GM13977 (cell line): ENCODE measurements at regions not wholly inside any gene's neighbourhood (a gene's known extent, or its start where the extent isn't known, plus 50 kb on each side); places are given as distances from the start of the nearest gene placed in this dataset.

Experiments
- DNase-seq: peaks from one replicate; pipeline ENCODE4 v3.0.0; 2012; ENCODE audit warnings: low spot score
- in situ Hi-C: fragments of 300-500 bp; cut with MboI; formaldehyde crosslinking; loops from one replicate; pipeline ENCODE4 v1.12.0; 2022; ENCODE audit warnings: low sequenced_read_pairs, low pct_unique_long_range_greater_than_20kb, mixed read lengths, inconsistent platforms; ENCODE audit not compliant: unreplicated experiment
- TF ChIP-seq, protein P1 (sequence below): IDR thresholded peaks from 2 replicates; pipeline ENCODE4 v1.5.1; 2012; ENCODE audit warnings: mild to moderate bottlenecking, control low read depth; ENCODE audit not compliant: insufficient read depth; ENCODE audit errors: extremely low read depth, missing control alignments

DNA sequence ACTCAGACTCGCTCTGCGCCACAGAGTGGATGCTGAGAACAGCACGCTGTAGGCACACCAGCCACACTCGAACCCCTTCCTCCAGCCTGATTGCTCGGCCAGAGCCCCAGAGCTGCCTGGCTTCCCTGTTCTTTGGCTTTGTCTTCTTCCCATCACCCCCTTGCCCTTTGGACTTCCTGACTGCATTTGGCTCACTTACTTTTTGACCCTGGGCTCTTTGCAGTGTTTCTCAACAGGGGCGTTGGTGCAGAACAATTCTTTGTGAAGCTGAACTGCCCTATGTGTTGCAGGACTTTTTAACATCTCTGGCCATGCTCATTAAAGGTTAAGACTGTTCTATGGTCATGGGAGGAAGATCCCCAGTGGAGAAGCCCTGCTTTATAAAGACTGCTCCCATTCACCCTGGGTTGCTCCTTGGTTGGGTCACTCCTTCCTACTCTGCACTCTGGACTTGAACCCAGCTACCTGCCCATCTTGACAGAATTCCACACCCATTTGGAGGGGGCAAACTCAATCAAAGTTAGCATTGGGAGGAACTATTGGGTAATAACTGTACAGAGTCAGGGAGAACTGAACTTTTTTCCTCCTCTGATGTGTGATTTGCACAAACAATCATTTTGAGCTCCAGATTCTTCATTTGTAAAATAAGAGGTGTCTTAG lies 127.7 kb upstream of the PLEKHG7 start:
- no peak for DNase-seq
- in situ Hi-C loops: loop anchor here (25.0 kb wide), 1 partner anchor 763 kb away; no protein-coding TSS in a partner anchor
- TF ChIP-seq, protein P1, sequence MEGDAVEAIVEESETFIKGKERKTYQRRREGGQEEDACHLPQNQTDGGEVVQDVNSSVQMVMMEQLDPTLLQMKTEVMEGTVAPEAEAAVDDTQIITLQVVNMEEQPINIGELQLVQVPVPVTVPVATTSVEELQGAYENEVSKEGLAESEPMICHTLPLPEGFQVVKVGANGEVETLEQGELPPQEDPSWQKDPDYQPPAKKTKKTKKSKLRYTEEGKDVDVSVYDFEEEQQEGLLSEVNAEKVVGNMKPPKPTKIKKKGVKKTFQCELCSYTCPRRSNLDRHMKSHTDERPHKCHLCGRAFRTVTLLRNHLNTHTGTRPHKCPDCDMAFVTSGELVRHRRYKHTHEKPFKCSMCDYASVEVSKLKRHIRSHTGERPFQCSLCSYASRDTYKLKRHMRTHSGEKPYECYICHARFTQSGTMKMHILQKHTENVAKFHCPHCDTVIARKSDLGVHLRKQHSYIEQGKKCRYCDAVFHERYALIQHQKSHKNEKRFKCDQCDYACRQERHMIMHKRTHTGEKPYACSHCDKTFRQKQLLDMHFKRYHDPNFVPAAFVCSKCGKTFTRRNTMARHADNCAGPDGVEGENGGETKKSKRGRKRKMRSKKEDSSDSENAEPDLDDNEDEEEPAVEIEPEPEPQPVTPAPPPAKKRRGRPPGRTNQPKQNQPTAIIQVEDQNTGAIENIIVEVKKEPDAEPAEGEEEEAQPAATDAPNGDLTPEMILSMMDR: no peak

DNA sequence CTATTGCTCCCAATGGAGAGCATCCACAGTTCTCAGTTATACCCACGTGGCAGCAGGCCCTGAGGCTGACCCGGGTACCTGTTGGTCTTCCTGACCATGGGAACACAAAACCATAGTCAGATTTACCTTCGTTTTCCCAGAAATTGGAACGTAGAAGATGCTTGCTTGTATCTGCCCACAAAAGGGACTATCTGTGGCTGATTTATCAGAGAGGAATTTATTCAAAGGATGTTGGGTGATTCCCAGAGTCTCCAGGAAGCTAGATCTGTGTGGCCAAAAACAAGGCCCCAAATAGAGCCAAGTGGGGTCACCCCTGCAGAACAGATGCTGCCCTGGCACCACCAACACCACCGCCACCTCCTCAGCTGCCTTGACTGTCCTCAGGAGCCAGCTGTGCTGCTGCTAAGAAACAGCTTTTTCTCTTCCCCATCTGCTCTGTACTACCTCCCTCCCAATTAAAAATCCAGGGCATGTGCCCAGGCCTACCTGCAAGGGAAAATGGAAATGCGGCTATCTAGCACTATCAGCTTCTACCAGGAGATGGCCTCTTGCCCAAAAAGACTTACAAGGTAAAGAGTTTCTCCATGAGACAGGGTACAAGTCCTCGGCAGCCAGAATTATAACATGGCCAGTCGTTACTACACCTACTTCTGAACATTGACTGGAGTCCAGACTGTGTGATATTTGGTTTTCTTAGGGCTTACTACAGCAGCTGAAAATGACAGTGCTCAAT lies 128.6 kb upstream of the PLEKHG7 start:
- TF ChIP-seq, protein P1: peak; percentile 32
- DNase-seq: no peak
- in situ Hi-C loops: loop anchor here (25.0 kb wide), 1 partner anchor 762 kb away; no protein-coding TSS in a partner anchor

DNA sequence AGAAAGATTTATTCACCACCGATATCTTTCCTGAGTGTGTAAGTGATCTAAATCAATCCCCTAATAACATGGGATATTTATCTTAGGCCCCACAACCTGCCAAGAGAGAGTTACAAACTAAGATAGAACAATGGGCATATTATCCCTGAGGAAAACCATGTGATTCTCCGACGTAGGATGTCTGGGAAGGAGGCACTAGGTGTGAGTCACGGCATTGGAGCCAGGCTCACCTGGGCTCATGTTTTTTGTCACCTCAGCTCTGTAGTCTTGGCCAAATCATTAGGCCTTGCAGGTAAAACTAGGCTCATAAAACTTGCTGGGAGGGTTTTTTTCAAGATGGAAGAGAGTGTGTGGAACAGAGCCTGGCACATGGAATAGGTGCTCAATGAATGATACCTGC lies 129.7 kb upstream of the PLEKHG7 start:
- no peak for DNase-seq
- in situ Hi-C loops: loop anchor here (25.0 kb wide), 1 partner anchor 761 kb away; no protein-coding TSS in a partner anchor

DNA sequence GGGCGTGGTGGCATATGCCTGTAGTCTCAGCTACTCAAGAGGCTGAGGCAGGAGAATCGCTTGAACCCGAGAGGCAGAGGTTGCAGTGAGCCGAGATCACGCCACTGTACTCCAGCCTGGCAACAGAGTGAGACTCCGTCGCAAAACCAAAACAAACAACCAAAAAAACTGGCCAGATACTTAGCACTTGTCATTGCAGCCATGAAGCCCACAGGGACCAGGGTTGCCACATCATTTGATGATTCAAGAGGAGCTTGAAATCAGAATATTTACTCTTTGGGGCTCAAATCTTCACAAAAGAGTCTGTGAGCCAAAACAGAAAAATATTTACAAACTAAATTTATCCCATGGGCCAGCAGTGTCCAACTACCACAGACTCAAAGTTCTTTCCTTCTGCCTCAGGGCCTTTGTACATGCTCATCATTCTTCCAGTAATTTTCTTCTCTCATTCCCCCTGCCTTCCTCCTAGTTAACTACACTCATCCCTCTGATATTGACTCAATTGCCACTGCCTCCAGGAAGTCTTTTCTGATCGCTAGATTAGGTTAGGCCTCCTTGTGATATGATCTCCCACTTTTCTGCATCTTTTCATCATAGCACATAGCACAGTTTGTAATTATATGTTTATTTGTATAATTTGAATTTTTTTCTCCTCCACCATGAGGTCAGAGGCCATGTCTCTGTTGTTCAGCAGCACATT lies 130.8 kb upstream of the PLEKHG7 start:
- TF ChIP-seq, protein P1: no peak
- DNase-seq: no peak
- in situ Hi-C loops: loop anchor here (25.0 kb wide), 1 partner anchor 760 kb away; no protein-coding TSS in a partner anchor

More for the DNA sequence above, 129.7 kb upstream of the PLEKHG7 start:
- TF ChIP-seq, protein P1: no peak

DNA sequence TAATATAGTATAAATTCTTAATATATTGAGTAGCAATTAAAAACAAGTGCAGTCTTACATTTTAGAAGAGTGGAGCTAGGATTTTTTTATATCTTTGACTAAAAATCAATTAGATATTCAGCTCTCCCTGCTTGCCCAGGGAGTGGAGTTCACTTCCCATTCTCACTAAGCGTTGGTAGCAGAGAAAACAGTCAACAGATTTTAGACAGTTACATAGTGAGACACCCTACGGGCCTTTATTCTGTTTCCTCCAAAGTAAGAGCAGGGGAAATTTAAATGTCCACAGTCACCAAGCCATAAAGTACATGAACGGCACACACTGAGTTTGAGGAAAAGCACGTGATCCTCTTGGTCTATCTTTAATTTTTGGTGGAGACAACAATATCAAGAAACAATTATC lies 131.6 kb upstream of the PLEKHG7 start:
- in situ Hi-C loops: loop anchor here (25.0 kb wide), 1 partner anchor 759 kb away; no protein-coding TSS in a partner anchor
- DNase-seq: no peak
- TF ChIP-seq, protein P1: no peak

DNA sequence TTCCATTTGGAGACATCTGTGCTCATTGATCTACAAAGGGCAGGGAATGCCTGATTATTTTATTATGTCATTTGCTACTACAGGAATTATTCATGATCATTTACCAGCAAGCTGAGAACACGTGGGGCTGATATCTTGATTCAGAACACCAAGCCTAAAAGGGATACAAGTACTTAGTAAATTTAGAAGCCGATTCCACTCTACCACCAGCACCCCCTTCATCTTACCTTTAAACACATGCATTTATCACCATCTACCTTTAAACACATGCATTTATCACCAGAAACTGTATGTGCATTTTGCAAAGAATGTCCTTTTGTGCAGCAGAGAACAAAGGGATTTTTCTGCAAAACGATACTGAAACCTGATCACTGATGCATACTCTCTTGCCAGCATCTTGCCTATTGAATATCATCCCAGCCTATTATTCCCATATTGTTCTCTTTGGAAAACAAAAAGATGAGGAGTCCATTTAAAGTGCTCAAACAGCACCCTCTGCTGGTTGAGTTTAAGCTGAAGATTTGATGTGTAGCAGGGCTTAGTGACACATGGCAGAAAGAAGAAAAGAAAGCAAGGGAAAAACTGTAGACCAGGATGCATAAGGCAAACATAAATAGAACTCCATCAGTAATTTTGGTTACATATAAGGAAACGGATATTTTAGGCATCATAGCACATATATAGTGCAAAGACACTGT lies 132.6 kb upstream of the PLEKHG7 start:
- peak; percentile 47 for DNase-seq
- TF ChIP-seq, protein P1: peak; percentile 67
- in situ Hi-C loops: loop anchor here (25.0 kb wide), 1 partner anchor 758 kb away; no protein-coding TSS in a partner anchor
